ENCODE measurements at regions not wholly inside any gene's neighbourhood (a gene's known extent, or its start where the extent isn't known, plus 50 kb on each side); places are given as distances from the start of the nearest gene placed in this dataset.
"Not testable (repeated sequence)": the region's sequence is repeated elsewhere in the genome, so short reads cannot be mapped to it uniquely, and the experiment has no call there.

DNA sequence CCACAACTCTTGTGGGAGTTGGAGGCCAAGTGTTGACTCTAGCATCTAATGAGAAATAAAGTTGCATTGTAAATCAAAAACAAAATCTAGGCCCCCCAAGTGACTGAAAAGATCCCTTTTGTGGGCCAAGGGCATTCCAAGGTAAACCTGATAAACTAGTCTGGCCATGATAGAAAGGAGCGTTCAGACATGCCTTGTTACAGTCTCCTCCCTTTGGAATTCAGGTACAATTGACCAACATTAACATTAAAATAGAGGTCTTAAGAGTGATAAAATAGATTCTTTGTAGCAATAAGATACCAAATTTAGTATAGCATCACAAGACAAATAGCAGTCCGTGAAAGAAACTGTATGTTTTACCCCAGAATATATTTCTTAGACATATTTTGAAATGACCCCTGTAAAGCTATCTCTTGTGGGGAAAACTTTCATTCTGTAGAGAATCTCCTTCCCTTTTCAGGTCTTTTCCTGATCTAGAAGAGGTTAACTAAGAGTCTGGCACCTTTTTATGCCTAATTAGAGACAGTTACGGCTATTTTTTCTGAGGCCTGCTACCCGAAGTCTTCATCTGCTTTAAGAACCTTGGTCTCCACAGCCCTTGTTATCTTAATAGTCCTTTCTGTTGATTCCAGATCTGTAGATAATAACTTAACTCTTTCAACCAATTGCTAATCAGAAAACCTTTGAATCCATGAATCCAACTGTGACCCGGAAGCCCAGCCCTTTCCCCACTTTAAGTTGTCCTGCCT, 495.4 kb upstream of the MMS22L start (continued):
- TF ChIP-seq NANOG (IDR thresholded peaks at IDR 0.05; ENCODE audit: insufficient read depth, low read depth, low read length, poor library complexity, severe bottlenecking): peak; percentile 8

GRCh38 chr6:97779039-97779766, 496.2 kb upstream of the MMS22L start:
- peak overlapping the region; percentile 20; the same call in 1 of the 2 replicates for H2BK12ac ChIP-seq (ENCODE audit: low read depth, low read length)
- not testable (repeated sequence) for DNase-seq (ENCODE audit: low read depth in 1 of 2, low spot score in 2 of 2)

More at GRCh38 chr6:97779039-97779766, 496.2 kb upstream of the MMS22L start:
- H3K9me3 ChIP-seq (ENCODE audit: insufficient read depth in 2 of 2, low read depth in 1 of 2, low read length in 1 of 2); H3K14ac ChIP-seq (ENCODE audit: insufficient read length); H3K23me2 ChIP-seq (ENCODE audit: low read depth, low read length); H3K36me3 ChIP-seq (ENCODE audit: control insufficient read depth in 2 of 4, insufficient read depth in 4 of 4, low read length in 3 of 4); H3K4ac ChIP-seq (replicated peaks; ENCODE audit: insufficient read length, low read depth, low read length); H3K79me1 ChIP-seq (ENCODE audit: low read depth, low read length); H3K27me3 ChIP-seq (replicated peaks in 1 of 4; ENCODE audit: control insufficient read depth in 3 of 4, extremely low read depth in 1 of 4, insufficient read depth in 3 of 4, low read length in 3 of 4); H3K9ac ChIP-seq (replicated peaks in 1 of 4; ENCODE audit: extremely low read depth in 1 of 4, low read depth in 3 of 4, low read length in 3 of 4); FAIRE-seq; H4K20me1 ChIP-seq (replicated peaks in 1 of 2; ENCODE audit: control insufficient read depth in 1 of 2, insufficient read depth in 2 of 2, low read length in 2 of 2); H3K79me2 ChIP-seq (ENCODE audit: control insufficient read depth in 1 of 2, insufficient read depth in 2 of 2, low read length in 2 of 2); H3K4me1 ChIP-seq (replicated peaks in 1 of 4; ENCODE audit: control insufficient read depth in 3 of 4, insufficient read depth in 4 of 4, low read length in 3 of 4); H2AFZ ChIP-seq (ENCODE audit: low read length); POLR2A ChIA-PET (ENCODE audit: partially characterized antibody); H4K8ac ChIP-seq (ENCODE audit: extremely low read depth, insufficient read depth, low read length); H2BK15ac ChIP-seq (ENCODE audit: low read length); H3K23ac ChIP-seq (ENCODE audit: insufficient read length); H2AK5ac ChIP-seq (ENCODE audit: low read depth, low read length): not testable (repeated sequence)
- Histone ChIP-seq H3K56ac (replicated peaks; ENCODE audit: insufficient read length, low read depth, low read length) (peak overlapping the region; percentile 10), H2BK20ac (ENCODE audit: low read length) (peak overlapping the region; percentile 49; the same call in 1 of the 2 replicates), H2BK120ac (replicated peaks; ENCODE audit: low read depth, low read length) (peak overlapping the region; percentile 89), H3K27ac (ENCODE audit: low read depth, low read length) (peak overlapping the region; percentile 78), H4K5ac (ENCODE audit: insufficient read length, low read depth, low read length) (peak overlapping the region; percentile 71), H3K4me3 (ENCODE audit: extremely low read depth in 1 of 4, insufficient read depth in 2 of 4, low read depth in 3 of 4, low read length in 4 of 4) (peak overlapping the region in 1 of 4 experiments; percentile 40; a peak in 1 of 8 replicates), H4K91ac (replicated peaks; ENCODE audit: insufficient read length, low read length) (peak overlapping the region; percentile 36), H3K18ac (ENCODE audit: extremely low read depth, low read length) (peak overlapping the region; percentile 53; the same call in 1 of the 2 replicates), H2BK5ac (ENCODE audit: low read depth, low read length) (peak overlapping the region; percentile 88; the same call in 1 of the 2 replicates), H3K4me2 (ENCODE audit: insufficient read depth in 1 of 2, low read depth in 2 of 2, low read length in 2 of 2) (peak overlapping the region; percentile 24 to 25)
- 55% methylated on average over 5 of the region's 6 CpGs; no CpG with 5 or more reads in 1 of the 2 experiments for WGBS, 2 experiments (ENCODE audit: extremely low coverage in 1 of 2, insufficient coverage in 1 of 2, insufficient read length in 1 of 2, insufficient replicate concordance in 2 of 2, low coverage in 1 of 2, low lambda C conversion rate in 2 of 2, missing lambda C conversion rate in 1 of 2)
- CTCF ChIA-PET (ENCODE audit: partially characterized antibody): interaction anchor here (1.1 kb wide), 1 partner anchor 234 kb away, joined by 3 read pairs; no protein-coding TSS in a partner anchor
